Stromal cell of bone marrow (primary cell): ENCODE measurements at regions not wholly inside any gene's neighbourhood (a gene's known extent, or its start where the extent isn't known, plus 50 kb on each side); places are given as distances from the start of the nearest gene placed in this dataset.
A peak's percentile ranks its signal among the peaks of the same experiment; 100 is the strongest.

ENCODE experiments used
- DNase-seq: peaks from one replicate; pipeline ENCODE4 v3.0.0-alpha.2; 2012; ENCODE audit warnings: low read depth

- DNase-seq = peak; percentile 67
Observed at GRCh38 chr15:29364426-29365078, 94.9 kb upstream of the NSMCE3 start.

DNA sequence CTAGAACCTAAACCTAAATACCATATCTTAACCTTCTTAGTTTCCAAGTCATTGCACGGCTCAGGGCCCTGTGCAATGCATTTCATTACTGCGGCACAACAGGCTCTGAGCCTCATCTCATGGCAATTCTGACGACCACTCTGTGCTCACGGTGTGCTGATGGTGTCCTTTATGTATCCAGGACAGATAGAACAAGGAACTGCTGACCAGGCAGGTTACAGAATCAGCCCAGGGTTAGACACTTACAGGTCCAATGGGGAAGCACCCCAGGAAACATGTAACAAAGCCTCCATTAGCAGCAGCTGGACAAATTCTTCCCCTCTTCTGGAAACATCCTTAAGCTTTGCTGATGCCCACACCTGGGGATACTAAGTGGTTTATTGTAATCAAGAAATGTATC, 91.9 kb upstream of the NSMCE3 start:
- no peak for DNase-seq

DNA sequence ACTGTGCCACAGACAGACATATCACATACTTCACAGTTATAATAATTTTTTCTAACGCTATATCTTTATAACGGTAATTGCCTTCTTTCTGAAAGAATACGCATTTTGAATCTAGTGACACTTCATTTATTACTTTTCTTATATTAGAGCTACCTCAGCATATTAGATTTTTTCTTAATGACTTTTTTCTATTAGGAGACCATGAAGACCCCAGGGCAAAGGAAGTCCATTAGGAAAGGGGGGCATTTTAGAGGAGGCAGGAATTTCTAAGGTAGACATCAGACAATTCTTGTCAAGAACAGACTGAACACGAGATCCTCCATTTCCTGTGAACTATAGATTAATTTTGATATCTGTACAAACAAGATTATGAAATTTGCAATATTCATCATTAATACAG, 90.5 kb upstream of the NSMCE3 start:
- no peak for DNase-seq

DNA sequence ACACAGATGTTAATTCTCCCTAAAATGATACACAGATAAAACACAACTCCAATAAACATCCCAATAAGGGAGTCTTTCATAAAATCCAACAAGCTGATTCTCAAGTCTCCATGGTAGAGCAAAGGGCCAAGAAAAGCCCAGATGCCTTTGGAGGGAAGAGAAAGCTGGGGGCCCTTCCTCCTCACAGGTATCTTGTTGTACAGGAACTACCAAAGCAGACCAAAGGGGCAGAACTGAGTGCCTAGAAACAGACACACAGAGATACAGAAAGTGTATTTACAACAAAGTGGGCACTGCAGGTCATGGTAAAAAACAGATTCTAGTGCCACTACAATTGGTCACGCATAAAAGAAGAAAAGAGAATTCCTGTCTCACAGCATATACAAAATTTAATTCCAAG, 87.2 kb upstream of the NSMCE3 start:
- no peak for DNase-seq

- DNase-seq = no peak
Observed at GRCh38 chr15:29355477-29355876, 85.9 kb upstream of the NSMCE3 start.

- DNase-seq = no peak
Observed at GRCh38 chr15:29352402-29352801, 82.8 kb upstream of the NSMCE3 start.

DNA sequence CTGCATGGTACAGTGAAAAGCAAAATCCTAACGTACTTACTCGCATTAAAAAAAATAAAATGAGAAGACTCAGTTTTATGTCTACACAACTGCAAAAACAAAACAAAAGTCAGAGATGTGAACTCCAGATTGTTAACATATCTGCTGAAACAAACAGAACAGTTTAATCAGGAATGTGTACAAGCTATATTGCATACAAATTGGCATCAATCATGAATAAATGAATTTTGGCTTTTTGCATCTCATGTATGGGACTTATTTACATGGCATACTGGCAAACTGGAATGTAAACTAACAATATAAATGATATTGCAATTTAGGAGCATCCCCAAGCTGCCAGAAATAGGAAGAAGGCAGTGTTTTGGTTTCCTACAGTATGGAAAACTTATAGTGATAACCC, 79.6 kb upstream of the NSMCE3 start:
- DNase-seq = no peak

- DNase-seq = no peak
Observed at GRCh38 chr15:29348336-29348914, 78.8 kb upstream of the NSMCE3 start.

DNA sequence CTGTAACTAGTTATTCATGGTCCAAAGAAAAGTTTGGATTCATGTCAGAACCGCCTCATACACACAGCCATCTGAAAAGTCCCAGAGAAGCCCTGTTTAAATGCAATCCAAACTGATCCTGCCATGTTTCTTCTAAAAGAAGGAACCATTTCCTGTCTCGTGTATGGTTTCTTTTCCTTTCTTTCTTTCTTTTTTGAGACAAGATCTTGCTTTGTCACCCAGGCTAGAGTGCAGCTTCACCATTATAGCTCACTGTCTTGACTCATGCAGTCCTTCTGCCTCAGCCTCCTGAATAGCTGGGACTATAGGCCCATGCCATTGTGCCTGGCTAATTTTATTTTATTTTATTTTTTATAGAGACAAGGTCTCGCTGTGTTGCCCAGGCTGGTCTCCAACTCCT, 77.4 kb upstream of the NSMCE3 start:
- DNase-seq = no peak

- DNase-seq = no peak
Observed at GRCh38 chr15:29345549-29346525, 76.2 kb upstream of the NSMCE3 start.

DNA sequence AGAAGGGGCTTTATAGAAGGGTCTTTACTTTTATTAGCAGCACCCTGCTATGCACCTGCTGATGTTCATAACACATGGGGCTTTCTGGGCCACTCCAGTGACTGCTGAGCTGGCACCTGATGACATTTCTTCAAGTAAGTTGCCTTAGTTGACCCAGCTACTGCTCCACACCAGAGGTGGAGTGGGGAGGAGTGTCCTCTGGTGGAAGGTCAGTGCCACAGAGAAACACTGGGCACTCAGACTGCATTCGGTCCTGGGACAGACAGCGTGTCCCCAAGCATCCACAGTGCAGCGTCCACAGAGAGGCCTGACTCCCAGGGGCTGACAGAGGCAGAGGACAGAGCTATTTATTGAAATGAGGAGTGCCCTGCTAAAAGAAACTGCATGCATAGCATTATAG, 74.9 kb upstream of the NSMCE3 start:
- DNase-seq = no peak

- DNase-seq = no peak
Observed at GRCh38 chr15:29343229-29343628, 73.6 kb upstream of the NSMCE3 start.

- DNase-seq = no peak
Observed at GRCh38 chr15:29342201-29342600, 72.6 kb upstream of the NSMCE3 start.

DNA sequence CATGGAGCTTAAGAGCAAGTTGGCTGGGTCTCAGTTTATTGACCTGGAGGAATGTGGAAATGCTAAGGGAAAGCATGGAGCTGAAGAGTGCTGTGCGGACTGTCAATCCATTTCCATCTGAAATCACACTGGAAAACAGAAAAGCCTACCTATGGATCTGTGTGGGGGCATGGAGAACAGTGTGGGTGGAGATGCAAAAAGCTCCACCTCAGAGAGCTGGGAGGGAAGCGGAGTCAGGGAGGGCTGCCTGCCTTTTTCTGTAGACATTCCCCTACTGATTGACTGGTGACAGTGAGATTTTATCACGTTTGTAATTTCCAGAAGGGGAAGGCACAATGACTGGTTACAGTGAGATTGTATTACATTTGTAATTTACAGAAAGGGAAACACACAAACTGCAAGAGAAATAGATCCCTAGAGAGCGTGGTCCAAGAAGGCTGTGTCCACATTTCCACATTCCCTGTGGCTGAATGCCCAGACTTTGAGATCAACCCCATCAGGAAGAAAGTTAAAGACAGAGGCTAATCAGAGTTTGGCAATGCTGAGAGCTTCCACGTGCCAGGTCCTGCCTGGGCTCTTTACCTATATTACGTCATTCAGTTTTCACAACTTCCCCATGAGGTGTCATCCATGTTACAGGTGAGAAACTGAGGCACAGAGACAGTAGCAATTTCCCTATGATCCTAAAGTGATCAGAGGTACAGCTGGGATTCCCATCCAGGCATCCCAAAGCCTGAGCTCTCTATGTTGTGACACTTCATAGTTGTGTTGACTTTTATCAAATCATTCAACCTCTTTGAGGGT, 67.7 kb upstream of the NSMCE3 start:
- DNase-seq = peak; percentile 82

DNA sequence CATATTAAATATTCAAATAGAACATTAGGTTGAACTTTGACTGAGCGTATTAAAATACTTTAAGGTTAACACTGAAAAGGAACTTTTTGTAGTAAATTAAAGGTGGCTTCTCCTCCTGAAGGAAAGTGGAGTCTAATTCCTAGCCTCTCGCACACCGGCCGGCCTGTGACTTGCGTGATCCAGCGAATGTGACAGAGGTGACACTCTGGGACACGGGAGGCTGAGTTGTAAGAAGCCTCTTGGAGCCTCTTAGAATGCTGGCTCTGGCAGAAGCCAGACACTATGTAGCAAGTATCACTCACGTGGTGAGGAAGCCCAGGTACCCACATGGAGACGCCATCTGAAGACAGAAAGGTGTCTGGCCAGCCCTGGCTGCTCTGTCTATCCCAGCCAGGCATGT, 64.9 kb upstream of the NSMCE3 start:
- DNase-seq = no peak

GRCh38 chr15:29333261-29333660, 63.6 kb upstream of the NSMCE3 start:
- no peak for DNase-seq

DNA sequence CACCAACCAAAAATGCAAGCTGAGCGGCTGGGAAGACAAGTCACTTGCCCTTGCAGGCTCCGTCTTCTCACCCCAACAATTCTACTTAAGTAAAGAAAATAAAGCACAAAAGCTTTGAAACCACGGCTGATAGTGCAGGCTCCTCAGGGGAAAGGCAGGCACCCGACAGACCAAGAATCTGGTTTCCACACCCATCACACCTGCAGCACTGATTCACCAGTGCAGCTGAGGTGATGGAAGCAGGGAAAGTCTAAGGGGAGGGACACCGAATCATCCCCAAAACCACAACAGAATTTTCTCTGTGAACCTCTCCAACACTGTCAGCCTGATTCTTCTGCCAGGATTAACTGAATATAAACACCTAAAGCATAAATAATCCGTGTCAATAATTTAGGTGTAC, 62.0 kb upstream of the NSMCE3 start:
- DNase-seq = no peak

DNA sequence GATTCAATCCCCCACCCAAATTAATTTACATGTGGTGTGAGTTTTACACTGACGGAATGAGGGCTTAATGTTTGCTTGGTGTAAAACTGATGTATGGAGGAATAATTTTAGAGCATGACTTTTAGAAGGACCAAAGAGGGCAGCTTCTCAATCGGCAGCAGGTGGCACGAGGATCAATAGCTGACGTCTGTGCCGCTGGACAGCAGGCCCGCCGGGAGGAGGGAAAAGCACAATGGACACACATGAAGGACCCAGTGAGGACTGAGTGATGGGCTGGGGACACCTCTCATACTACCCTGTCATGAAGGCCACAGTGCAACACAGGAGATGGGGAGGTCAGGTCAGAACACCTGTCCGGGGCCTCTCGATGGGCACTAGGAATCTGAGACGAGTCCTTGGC, 61.4 kb upstream of the NSMCE3 start:
- no peak for DNase-seq

- DNase-seq = no peak
Observed at GRCh38 chr15:29324746-29325145, 55.1 kb upstream of the NSMCE3 start.

DNA sequence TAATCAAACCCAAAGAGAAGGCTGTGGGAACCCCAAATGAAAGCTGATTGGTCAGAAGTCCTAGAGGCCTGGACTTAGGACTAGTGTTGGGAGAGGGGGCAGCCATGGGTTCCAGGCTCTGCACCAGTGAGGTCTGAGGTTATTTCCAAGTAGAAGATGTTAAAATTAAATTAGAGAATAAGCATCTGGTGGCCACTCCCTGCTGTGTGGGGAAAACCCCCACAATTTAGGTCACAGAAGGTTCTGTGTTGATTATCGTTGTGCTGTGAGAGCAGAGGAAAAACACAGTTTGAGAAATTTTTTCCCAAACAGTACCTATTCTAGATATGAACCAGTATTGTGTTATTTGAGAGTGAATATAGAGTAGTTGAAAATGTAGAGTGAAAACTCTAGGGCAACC, 53.9 kb upstream of the NSMCE3 start:
- no peak for DNase-seq

DNA sequence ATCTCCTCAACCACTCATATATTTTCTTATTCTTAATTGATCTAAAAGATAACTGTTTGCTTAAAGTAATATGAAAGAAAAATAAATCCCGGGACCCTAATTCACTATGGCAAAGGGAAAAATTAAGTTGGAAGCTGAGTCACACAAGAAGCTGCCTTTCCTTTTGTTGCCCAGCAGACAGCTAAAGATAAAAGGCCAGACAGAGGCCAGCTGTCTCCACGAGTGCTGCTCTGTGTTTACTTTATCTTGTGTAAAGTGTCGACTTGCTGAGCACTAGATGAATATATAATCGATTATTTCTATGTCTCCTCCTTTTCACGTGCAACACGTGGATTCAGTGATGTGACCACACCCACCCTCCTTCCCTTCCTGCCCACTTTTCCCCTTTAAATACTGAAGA, 52.8 kb upstream of the NSMCE3 start:
- DNase-seq = no peak

GRCh38 chr15:29320420-29320819, 50.8 kb upstream of the NSMCE3 start:
- DNase-seq = no peak
